Inflammatory macrophage treated with lipopolysaccharide for 4 hours (primary cell): ENCODE measurements at regions not wholly inside any gene's neighbourhood (a gene's known extent, or its start where the extent isn't known, plus 50 kb on each side); places are given as distances from the start of the nearest gene placed in this dataset.

Experiments used
- DNase-seq: peaks from one replicate; pipeline ENCODE4 v3.0.0-alpha.2; 2020

- DNase-seq, result no peak
These were observed 146.1 kb upstream of the RAI14 start for GRCh38 chr5:34510002-34510401.

GRCh38 chr5:34511063-34511462 is 145.1 kb upstream of the RAI14 start:
- DNase-seq, result no peak

DNA sequence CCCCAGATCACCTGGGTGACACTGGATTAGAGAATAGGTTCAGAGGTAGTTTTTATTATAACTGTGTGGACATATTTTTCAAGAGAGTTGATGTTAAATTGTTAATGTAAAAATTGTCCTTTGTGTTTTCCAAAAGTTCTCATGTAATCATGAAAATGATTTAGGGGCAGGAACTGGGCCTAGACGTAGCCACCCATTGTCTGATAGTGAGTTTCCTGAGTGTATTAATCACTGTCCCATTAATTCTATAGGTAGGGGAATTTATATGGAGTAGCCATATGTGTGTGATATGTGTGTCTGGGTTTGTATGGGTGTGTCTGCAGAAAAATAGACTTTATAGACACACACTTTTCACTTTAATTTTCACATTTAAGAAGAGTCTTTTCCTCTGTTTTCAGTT is 144.6 kb upstream of the RAI14 start:
- DNase-seq, result no peak

GRCh38 chr5:34511915-34512314 is 144.2 kb upstream of the RAI14 start:
- no peak for DNase-seq

DNA sequence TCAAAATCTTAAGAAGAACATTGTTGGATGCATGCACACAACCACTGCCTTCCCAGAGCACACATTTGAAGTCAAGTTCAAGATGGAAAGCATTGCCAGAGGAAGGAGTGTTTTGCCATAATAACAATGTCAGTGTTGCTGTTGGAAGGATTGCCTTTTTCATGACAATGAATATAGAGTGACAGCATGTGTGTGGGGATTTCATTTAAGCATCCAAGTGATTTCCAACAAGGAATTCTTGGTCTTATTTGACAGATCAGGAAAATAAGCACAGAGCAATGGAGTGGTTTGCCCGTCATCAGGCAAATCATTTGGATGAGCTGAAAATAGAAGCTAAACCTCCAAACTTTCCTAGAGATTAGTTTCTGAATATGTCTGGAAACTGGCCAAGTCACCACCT is 140.0 kb upstream of the RAI14 start:
- no peak for DNase-seq

- no peak for DNase-seq
These were observed 139.4 kb upstream of the RAI14 start for GRCh38 chr5:34516686-34517085.

GRCh38 chr5:34517249-34517648 is 138.9 kb upstream of the RAI14 start:
- peak; percentile 53 for DNase-seq

- no peak for DNase-seq
These were observed 136.5 kb upstream of the RAI14 start for GRCh38 chr5:34519489-34520220.

- DNase-seq, result no peak
These were observed 134.4 kb upstream of the RAI14 start for GRCh38 chr5:34521628-34522290.

- DNase-seq, result peak; percentile 71
These were observed 133.3 kb upstream of the RAI14 start for GRCh38 chr5:34522599-34523386.

GRCh38 chr5:34523387-34523726 is 132.8 kb upstream of the RAI14 start:
- no peak for DNase-seq

DNA sequence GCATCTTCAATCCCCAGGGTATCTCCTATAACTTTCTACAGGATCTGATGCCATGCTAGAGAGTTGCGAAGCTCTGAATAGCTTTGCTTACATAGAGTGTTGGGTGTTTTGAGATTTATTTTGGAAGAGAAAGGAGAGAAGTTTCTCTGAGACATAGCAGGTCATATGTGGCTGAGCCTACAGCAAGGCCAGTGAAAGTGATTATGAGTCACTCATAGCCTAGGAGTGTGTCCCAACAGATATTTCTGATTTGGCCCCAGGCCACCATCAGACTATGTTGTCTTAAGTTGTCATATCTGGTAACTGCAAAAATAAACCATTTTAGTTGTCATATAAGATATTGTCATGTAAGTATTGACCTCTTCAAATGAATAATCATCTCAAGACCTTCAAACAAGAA is 132.0 kb upstream of the RAI14 start:
- DNase-seq, result peak; percentile 58

DNA sequence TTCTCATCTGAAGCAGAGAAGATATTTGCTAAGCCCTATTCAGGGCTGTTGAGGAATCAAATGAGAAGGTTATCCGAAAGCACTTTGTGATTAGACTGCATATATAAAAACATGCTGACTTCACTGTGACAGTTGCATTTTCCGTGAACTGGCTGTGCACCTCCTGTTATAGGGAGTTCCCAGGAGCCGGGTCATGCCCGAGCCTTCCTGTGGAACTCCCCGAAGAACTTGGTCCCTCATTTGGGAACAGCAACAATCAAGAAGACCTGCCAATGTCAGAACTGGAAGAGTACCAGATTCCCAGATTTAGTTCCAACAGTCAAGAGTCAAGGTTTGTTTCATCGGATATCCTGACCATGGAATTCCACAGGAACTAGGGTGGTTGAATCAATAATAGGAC is 130.4 kb upstream of the RAI14 start:
- no peak for DNase-seq

DNA sequence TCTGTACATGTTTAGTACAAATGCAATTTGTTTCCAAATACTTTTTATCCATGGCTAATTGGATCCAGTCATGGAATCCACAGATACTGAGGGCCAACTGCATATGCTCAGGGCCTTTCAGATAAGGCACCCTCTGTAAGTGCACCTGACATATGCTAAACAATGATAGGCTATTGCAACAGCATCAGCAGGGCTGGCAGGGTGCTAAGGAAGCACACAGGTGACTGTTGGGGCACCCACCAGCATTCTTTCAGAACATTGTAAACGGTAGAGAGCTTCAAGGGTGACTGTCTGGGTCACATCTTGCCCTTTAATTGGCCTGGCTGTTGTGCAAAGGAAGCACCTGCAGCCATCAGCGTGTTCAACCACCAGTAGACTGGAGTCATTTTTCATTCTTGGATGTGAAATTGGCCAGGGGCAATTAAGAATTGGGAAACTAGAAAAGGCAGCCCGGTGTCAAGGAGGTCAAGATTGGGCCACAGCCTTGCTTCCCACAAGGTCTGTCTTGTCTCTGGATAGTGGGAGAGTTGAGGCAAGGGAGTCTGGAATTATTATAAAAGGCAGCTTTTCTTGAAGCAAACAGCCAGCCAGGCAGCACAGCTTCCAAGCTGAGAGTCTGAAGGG is 129.3 kb upstream of the RAI14 start:
- no peak for DNase-seq

- no peak for DNase-seq
These were observed 126.4 kb upstream of the RAI14 start for GRCh38 chr5:34529581-34530331.

- no peak for DNase-seq
These were observed 125.5 kb upstream of the RAI14 start for GRCh38 chr5:34530637-34531036.

DNA sequence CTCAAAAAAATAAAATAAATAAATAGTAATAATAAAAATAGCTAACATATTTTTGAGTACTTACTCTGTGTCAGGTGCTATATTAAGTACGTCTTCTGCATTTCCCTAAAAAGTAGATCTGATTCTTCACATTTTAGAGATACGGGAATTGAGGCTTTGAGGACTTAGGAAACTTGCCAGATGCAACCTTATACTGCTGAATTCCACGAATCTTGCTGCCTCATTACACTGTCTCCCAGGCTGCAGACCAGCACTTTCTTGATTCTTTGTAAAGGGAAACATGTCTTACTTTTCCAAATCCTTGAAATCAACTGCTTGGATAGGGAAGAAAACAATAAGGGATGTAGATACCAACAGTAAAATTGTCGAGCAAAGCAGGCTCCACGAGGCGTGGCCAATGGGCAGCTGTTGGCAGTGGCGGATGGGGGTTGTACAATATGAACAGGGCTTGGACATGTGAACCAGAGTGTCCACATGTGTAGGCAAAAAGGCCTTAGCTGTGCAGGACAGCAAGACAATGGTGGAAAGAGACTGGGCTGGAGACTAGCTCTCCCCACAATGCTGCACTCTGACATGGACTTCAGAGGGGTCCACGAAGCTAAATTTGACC is 124.3 kb upstream of the RAI14 start:
- DNase-seq, result no peak

DNA sequence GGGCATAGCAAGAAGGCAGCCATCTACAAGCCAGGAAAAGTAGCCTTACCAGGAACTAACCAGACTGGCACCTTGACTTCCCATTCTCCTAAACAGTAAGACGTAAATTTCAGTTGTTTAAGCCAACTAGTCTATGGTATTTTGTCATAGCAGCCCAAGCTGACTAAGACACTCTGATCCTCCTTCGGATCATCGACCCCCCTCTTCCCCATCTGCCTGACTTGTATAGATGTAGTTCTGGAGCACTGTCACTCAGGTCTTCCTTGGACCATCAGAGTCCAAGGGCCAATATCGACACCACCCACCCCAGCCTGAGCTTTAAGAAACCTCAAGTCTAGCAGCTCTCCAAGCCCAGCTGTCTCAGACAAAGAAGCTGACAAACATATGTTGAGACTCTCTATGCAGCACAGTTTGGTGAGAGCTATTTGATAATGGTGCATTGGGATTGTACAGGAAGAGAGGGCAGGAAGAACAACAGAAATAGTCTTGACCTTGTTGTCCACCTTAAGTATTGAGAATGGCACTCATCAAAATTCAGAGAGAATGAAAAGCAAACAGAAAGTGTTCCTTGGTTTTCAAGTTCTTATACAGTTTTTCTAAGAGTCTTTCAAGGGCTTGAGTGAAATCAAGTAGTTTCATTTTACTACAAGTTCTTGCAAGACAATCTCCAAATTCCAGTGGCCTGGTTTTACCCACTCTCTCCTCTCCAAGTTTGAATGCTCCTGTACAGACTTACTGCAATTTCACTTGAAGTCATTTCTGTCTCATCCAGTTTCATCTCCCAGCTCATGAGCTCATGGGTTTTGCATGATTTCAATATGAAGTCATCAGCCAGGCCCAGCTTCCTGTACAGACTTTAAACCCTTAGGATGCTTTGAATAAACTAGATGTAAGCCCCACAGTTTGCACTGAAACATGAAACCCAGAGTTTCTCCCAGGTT is 122.3 kb upstream of the RAI14 start:
- peak; percentile 26 for DNase-seq

DNA sequence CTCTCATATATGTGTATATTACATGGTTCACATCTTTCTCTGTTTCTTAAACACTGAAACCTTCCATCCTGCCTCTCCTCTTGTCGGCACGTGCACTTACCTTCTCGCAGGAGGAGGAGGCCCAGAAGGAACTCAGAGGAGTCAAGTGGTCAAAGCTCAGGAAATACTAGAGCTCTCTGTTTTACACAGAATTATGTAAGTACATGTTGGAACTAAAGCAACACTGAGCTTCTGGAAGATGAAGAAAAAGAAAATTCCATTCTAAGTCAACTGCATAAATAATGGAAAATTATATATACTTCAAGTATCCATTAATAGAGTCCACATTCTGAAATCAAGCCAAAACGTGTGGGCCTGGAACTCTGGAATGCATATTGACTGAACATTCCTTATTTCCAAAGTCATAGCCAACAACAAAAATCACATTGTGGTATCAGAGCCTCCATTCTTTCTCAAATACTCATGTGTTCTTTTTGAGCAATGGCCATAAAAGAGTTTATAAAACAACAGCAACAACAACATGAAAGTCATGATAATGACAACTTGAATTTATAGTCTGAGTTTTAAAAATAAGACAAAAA is 121.5 kb upstream of the RAI14 start:
- no peak for DNase-seq

DNA sequence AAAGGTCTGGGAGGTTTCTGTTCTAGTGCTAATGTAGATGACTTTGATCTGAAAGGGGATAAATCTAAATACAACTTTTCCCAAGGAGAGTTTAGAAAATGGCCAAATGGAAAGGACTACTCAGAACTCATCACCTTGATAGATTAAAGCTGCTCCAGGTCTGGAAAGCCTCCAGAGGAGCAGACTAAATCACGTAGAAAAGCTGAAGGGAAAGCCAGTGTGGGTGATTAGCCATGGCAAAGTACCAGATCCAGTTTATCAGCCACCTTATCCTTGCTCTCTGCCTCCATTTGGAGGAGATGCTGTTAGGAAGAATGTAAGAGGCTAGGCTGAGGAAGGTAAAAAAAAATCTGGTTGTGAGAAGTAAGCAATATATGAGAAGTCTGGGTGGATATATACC is 120.7 kb upstream of the RAI14 start:
- no peak for DNase-seq
